ENCODE measurements at regions not wholly inside any gene's neighbourhood (a gene's known extent, or its start where the extent isn't known, plus 50 kb on each side); places are given as distances from the start of the nearest gene placed in this dataset.

DNA sequence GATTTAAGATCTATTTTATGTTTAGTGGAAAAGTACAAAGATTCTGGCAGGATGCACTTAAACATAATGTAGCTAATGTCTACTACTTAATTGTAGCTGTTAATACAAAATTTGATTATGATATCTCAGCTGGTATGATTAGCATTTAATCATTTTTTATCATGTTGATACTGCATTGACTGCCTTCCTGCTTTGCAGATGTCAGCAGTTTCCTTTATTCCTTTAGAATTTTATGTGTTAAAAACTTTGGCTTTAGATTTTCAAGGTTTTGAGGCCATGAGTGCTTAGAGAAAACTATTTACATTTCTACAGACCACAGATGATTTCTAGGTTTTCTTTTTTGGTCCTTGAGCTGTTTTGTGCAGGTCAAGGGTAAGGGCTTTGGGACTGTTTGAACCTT is 152.2 kb downstream of the ZNF326 start:
- TF ChIP-seq POLR2A (IDR thresholded peaks at IDR 0.05) = no peak
- TF ChIP-seq, protein P1, sequence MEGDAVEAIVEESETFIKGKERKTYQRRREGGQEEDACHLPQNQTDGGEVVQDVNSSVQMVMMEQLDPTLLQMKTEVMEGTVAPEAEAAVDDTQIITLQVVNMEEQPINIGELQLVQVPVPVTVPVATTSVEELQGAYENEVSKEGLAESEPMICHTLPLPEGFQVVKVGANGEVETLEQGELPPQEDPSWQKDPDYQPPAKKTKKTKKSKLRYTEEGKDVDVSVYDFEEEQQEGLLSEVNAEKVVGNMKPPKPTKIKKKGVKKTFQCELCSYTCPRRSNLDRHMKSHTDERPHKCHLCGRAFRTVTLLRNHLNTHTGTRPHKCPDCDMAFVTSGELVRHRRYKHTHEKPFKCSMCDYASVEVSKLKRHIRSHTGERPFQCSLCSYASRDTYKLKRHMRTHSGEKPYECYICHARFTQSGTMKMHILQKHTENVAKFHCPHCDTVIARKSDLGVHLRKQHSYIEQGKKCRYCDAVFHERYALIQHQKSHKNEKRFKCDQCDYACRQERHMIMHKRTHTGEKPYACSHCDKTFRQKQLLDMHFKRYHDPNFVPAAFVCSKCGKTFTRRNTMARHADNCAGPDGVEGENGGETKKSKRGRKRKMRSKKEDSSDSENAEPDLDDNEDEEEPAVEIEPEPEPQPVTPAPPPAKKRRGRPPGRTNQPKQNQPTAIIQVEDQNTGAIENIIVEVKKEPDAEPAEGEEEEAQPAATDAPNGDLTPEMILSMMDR (IDR thresholded peaks at IDR 0.05) = no peak
